ENCODE measurements at regions not wholly inside any gene's neighbourhood (a gene's known extent, or its start where the extent isn't known, plus 50 kb on each side); places are given as distances from the start of the nearest gene placed in this dataset.

GRCh38 chr15:72836676-72837330 lies 53.2 kb upstream of the ADPGK start:
- no peak overlapping the region for H3K4me3 Mint-ChIP-seq
- peaks cover 3% of the 10 kb centered on the region for H3K4me1 Mint-ChIP-seq
- H3K9me3 Mint-ChIP-seq: peaks cover 1% of the 10 kb centered on the region
- no peaks in the 10 kb centered on the region for H3K36me3 Mint-ChIP-seq
- H3K27ac Mint-ChIP-seq: no peak overlapping the region
- H3K27me3 Mint-ChIP-seq: no peaks in the 10 kb centered on the region
- no peak for ATAC-seq (ENCODE audit: low read depth)
- DNase-seq (ENCODE audit: low spot score in 2 of 2): no peak

- DNase-seq (ENCODE audit: low spot score in 2 of 2): no peak
- no peak overlapping the region for H3K4me3 Mint-ChIP-seq
- H3K36me3 Mint-ChIP-seq: no peaks in the 10 kb centered on the region
Observed at GRCh38 chr15:72835294-72835890, 51.8 kb upstream of the ADPGK start.

GRCh38 chr15:72833561-72833960 lies 50.0 kb upstream of the ADPGK start:
- H3K9me3 Mint-ChIP-seq: peaks cover 1% of the 10 kb centered on the region
- ATAC-seq (ENCODE audit: low read depth) (no peak), DNase-seq (ENCODE audit: low spot score in 2 of 2) (no peak)
- H3K4me3 Mint-ChIP-seq: no peak overlapping the region
- H3K36me3 Mint-ChIP-seq: no peaks in the 10 kb centered on the region
- H3K27me3 Mint-ChIP-seq: peaks cover 3% of the 10 kb centered on the region
- peaks cover 3% of the 10 kb centered on the region for H3K4me1 Mint-ChIP-seq
- H3K27ac Mint-ChIP-seq: no peak overlapping the region

More at GRCh38 chr15:72835294-72835890, 51.8 kb upstream of the ADPGK start:
- peaks cover 3% of the 10 kb centered on the region for H3K27me3 Mint-ChIP-seq
- ATAC-seq (ENCODE audit: low read depth): no peak
- H3K4me1 Mint-ChIP-seq: peaks cover 3% of the 10 kb centered on the region
- no peak overlapping the region for H3K27ac Mint-ChIP-seq
- peaks cover 1% of the 10 kb centered on the region for H3K9me3 Mint-ChIP-seq

All from memory B cell (primary cell).